ENCODE measurements at regions not wholly inside any gene's neighbourhood (a gene's known extent, or its start where the extent isn't known, plus 50 kb on each side); places are given as distances from the start of the nearest gene placed in this dataset.
"Not testable (repeated sequence)": the region's sequence is repeated elsewhere in the genome, so short reads cannot be mapped to it uniquely, and the experiment has no call there.

- Histone ChIP-seq H3K27ac (no peak overlapping the region), H3K4me3 (no peak overlapping the region), H3K9ac (ENCODE audit: insufficient read length) (no peak overlapping the region), H3K9me3 (ENCODE audit: low read depth, low read length) (no peaks in the 10 kb centered on the region; the same call in 1 of the 2 replicates), H3K36me3 (ENCODE audit: insufficient read depth, low read length) (no peaks in the 10 kb centered on the region)
- DNase-seq (ENCODE audit: low read depth, low spot score): no peak
- no peak for TF ChIP-seq POLR2AphosphoS5 (IDR thresholded peaks at IDR 0.05; ENCODE audit: borderline replicate concordance, low read depth, low read length)
- TF ChIP-seq FOXP2 (optimal IDR thresholded peaks at IDR 0.05; ENCODE audit: control extremely low read depth, extremely low read length, insufficient read depth): no peak
- no peak for TF ChIP-seq EZH2 (IDR thresholded peaks at IDR 0.05)
These were observed 375.2 kb upstream of the EPHA3 start for GRCh38 chr3:88732186-88732585.

GRCh38 chr3:88742106-88742505 lies 365.3 kb upstream of the EPHA3 start:
- DNase-seq (ENCODE audit: low read depth, low spot score): no peak
- Histone ChIP-seq H3K9me3 (ENCODE audit: low read depth, low read length) (no peaks in the 10 kb centered on the region), H3K9ac (ENCODE audit: insufficient read length) (no peak overlapping the region), H3K27ac (no peak overlapping the region), H3K4me3 (no peak overlapping the region), H3K36me3 (ENCODE audit: insufficient read depth, low read length) (no peaks in the 10 kb centered on the region)
- no peak for TF ChIP-seq POLR2AphosphoS5 (IDR thresholded peaks at IDR 0.05; ENCODE audit: borderline replicate concordance, low read depth, low read length)
- TF ChIP-seq FOXP2 (optimal IDR thresholded peaks at IDR 0.05; ENCODE audit: control extremely low read depth, extremely low read length, insufficient read depth): no peak
- TF ChIP-seq EZH2 (IDR thresholded peaks at IDR 0.05): no peak

- DNase-seq (ENCODE audit: low read depth, low spot score): no peak
- Histone ChIP-seq H3K9ac (ENCODE audit: insufficient read length) (no peak overlapping the region), H3K36me3 (ENCODE audit: insufficient read depth, low read length) (no peaks in the 10 kb centered on the region), H3K9me3 (ENCODE audit: low read depth, low read length) (no peaks in the 10 kb centered on the region), H3K27ac (no peak overlapping the region), H3K4me3 (no peak overlapping the region)
- TF ChIP-seq POLR2AphosphoS5 (IDR thresholded peaks at IDR 0.05; ENCODE audit: borderline replicate concordance, low read depth, low read length): no peak
- TF ChIP-seq FOXP2 (optimal IDR thresholded peaks at IDR 0.05; ENCODE audit: control extremely low read depth, extremely low read length, insufficient read depth): no peak
- TF ChIP-seq EZH2 (IDR thresholded peaks at IDR 0.05): no peak
These were observed 364.5 kb upstream of the EPHA3 start for GRCh38 chr3:88742674-88743507.

GRCh38 chr3:88744896-88745295 lies 362.5 kb upstream of the EPHA3 start:
- Histone ChIP-seq H3K9ac (ENCODE audit: insufficient read length) (no peak overlapping the region), H3K27ac (no peak overlapping the region), H3K9me3 (ENCODE audit: low read depth, low read length) (no peaks in the 10 kb centered on the region), H3K4me3 (no peak overlapping the region), H3K36me3 (ENCODE audit: insufficient read depth, low read length) (no peaks in the 10 kb centered on the region)
- DNase-seq (ENCODE audit: low read depth, low spot score): no peak
- no peak for TF ChIP-seq FOXP2 (optimal IDR thresholded peaks at IDR 0.05; ENCODE audit: control extremely low read depth, extremely low read length, insufficient read depth)
- TF ChIP-seq EZH2 (IDR thresholded peaks at IDR 0.05): no peak
- TF ChIP-seq POLR2AphosphoS5 (IDR thresholded peaks at IDR 0.05; ENCODE audit: borderline replicate concordance, low read depth, low read length): no peak

GRCh38 chr3:88747145-88747544 lies 360.3 kb upstream of the EPHA3 start:
- H3K9me3 ChIP-seq (ENCODE audit: low read depth, low read length); H3K4me3 ChIP-seq; H3K9ac ChIP-seq (ENCODE audit: insufficient read length); H3K36me3 ChIP-seq (ENCODE audit: insufficient read depth, low read length); H3K27ac ChIP-seq; DNase-seq (ENCODE audit: low read depth, low spot score): not testable (repeated sequence)

- Histone ChIP-seq H3K9me3 (ENCODE audit: low read depth, low read length) (no peaks in the 10 kb centered on the region), H3K4me3 (no peak overlapping the region), H3K9ac (ENCODE audit: insufficient read length) (no peak overlapping the region), H3K36me3 (ENCODE audit: insufficient read depth, low read length) (no peaks in the 10 kb centered on the region), H3K27ac (no peak overlapping the region)
- no peak for TF ChIP-seq EZH2 (IDR thresholded peaks at IDR 0.05)
- TF ChIP-seq POLR2AphosphoS5 (IDR thresholded peaks at IDR 0.05; ENCODE audit: borderline replicate concordance, low read depth, low read length): no peak
- TF ChIP-seq FOXP2 (optimal IDR thresholded peaks at IDR 0.05; ENCODE audit: control extremely low read depth, extremely low read length, insufficient read depth): no peak
- no peak for DNase-seq (ENCODE audit: low read depth, low spot score)
These were observed 348.7 kb upstream of the EPHA3 start for GRCh38 chr3:88758676-88759075.

- Histone ChIP-seq H3K4me3 (no peak overlapping the region), H3K27ac (no peak overlapping the region), H3K9ac (ENCODE audit: insufficient read length) (no peak overlapping the region), H3K36me3 (ENCODE audit: insufficient read depth, low read length) (no peaks in the 10 kb centered on the region), H3K9me3 (ENCODE audit: low read depth, low read length) (no peaks in the 10 kb centered on the region)
- DNase-seq (ENCODE audit: low read depth, low spot score): no peak
- TF ChIP-seq POLR2AphosphoS5 (IDR thresholded peaks at IDR 0.05; ENCODE audit: borderline replicate concordance, low read depth, low read length) (no peak), FOXP2 (optimal IDR thresholded peaks at IDR 0.05; ENCODE audit: control extremely low read depth, extremely low read length, insufficient read depth) (no peak), EZH2 (IDR thresholded peaks at IDR 0.05) (no peak)
These were observed 339.7 kb upstream of the EPHA3 start for GRCh38 chr3:88767746-88768145.

- Histone ChIP-seq H3K9me3 (ENCODE audit: low read depth, low read length) (no peaks in the 10 kb centered on the region), H3K36me3 (ENCODE audit: insufficient read depth, low read length) (no peaks in the 10 kb centered on the region), H3K9ac (ENCODE audit: insufficient read length) (no peak overlapping the region), H3K27ac (no peak overlapping the region), H3K4me3 (no peak overlapping the region)
- no peak for DNase-seq (ENCODE audit: low read depth, low spot score)
- TF ChIP-seq EZH2 (IDR thresholded peaks at IDR 0.05): no peak
- TF ChIP-seq POLR2AphosphoS5 (IDR thresholded peaks at IDR 0.05; ENCODE audit: borderline replicate concordance, low read depth, low read length): no peak
- TF ChIP-seq FOXP2 (optimal IDR thresholded peaks at IDR 0.05; ENCODE audit: control extremely low read depth, extremely low read length, insufficient read depth): no peak
These were observed 333.7 kb upstream of the EPHA3 start for GRCh38 chr3:88773766-88774165.

Measured in SK-N-MC (cell line).